Colonic mucosa (tissue), 4 donors: ENCODE measurements at regions not wholly inside any gene's neighbourhood (a gene's known extent, or its start where the extent isn't known, plus 50 kb on each side); places are given as distances from the start of the nearest gene placed in this dataset.

Source experiments
- DNase-seq: peaks from one replicate; pipeline ENCODE4 v3.0.0-alpha.2; 2020
- H3K27ac ChIP-seq: fragments of 200-600 bp; one replicate; pipeline ENCODE4 v1.8.0; 2021
- H3K27me3 ChIP-seq: fragments of 200-600 bp; one replicate; pipeline ENCODE4 v1.8.0; 2021
- H3K36me3 ChIP-seq: fragments of 200-600 bp; one replicate; pipeline ENCODE4 v1.8.0; 2021
- H3K4me1 ChIP-seq: fragments of 200-600 bp; one replicate; pipeline ENCODE4 v1.8.0; 2021; ENCODE audit warnings: mild to moderate bottlenecking
- H3K4me3 ChIP-seq: fragments of 200-600 bp; one replicate; pipeline ENCODE4 v1.8.0; 2021
- H3K9ac ChIP-seq, 2 donors: one replicate each; pipeline ENCODE4 v1.7.0; 2013; ENCODE audit warnings: control low read depth in 2 of 2, low read depth in 2 of 2, low read length in 2 of 2
- H3K9me3 ChIP-seq: fragments of 200-600 bp; one replicate; pipeline ENCODE4 v1.8.0; 2021
- CTCF ChIP-seq: fragments of 200-600 bp; IDR thresholded peaks from one replicate; pipeline ENCODE4 v1.8.0; 2022; ENCODE audit warnings: antibody characterized with exemption, mild to moderate bottlenecking
- intact Hi-C: fragments of 100-400 bp; cut with DNase I; formaldehyde crosslinking; loops from one replicate; pipeline ENCODE4 v1.14.1; 2022
- donor health status: healthy.
- donor health status: DM: no; HTN: no; CAD: no.
- donor health status: DM: no; HTN: no; CAD: no.

- H3K9ac ChIP-seq: no peak overlapping the region
- TF ChIP-seq CTCF: no peak
- DNase-seq: no peak
- no peaks in the 10 kb centered on the region for H3K9me3 ChIP-seq
- H3K27me3 ChIP-seq: no peaks in the 10 kb centered on the region
- no peaks in the 10 kb centered on the region for H3K4me1 ChIP-seq
- intact Hi-C loops: no loop called here
- no peak overlapping the region for H3K27ac ChIP-seq
- H3K36me3 ChIP-seq: no peaks in the 10 kb centered on the region
- H3K4me3 ChIP-seq: no peak overlapping the region
Observed at GRCh38 chr16:35431829-35432663, 1972.6 kb downstream of the TP53TG3F start.

GRCh38 chr16:35440875-35441274 lies 1981.5 kb downstream of the TP53TG3F start:
- Histone ChIP-seq H3K27ac (no peak overlapping the region), H3K27me3 (no peaks in the 10 kb centered on the region), H3K9ac (no peak overlapping the region), H3K36me3 (no peaks in the 10 kb centered on the region), H3K4me1 (no peaks in the 10 kb centered on the region), H3K4me3 (no peak overlapping the region), H3K9me3 (no peaks in the 10 kb centered on the region)
- no peak for DNase-seq
- intact Hi-C loops: no loop called here
- no peak for TF ChIP-seq CTCF

GRCh38 chr16:35447010-35447558 lies 1987.7 kb downstream of the TP53TG3F start:
- Histone ChIP-seq H3K9me3 (no peaks in the 10 kb centered on the region), H3K27me3 (no peaks in the 10 kb centered on the region), H3K9ac (no peak overlapping the region), H3K27ac (no peak overlapping the region), H3K36me3 (no peaks in the 10 kb centered on the region), H3K4me1 (no peaks in the 10 kb centered on the region), H3K4me3 (no peak overlapping the region)
- intact Hi-C loops: no loop called here
- no peak for DNase-seq
- no peak for TF ChIP-seq CTCF

GRCh38 chr16:35449663-35450062 lies 1990.3 kb downstream of the TP53TG3F start:
- TF ChIP-seq CTCF: no peak
- no peaks in the 10 kb centered on the region for H3K9me3 ChIP-seq
- intact Hi-C loops: no loop called here
- no peaks in the 10 kb centered on the region for H3K36me3 ChIP-seq
- no peak overlapping the region for H3K4me3 ChIP-seq
- DNase-seq: no peak
- no peaks in the 10 kb centered on the region for H3K4me1 ChIP-seq
- no peaks in the 10 kb centered on the region for H3K27me3 ChIP-seq
- no peak overlapping the region for H3K27ac ChIP-seq
- no peak overlapping the region for H3K9ac ChIP-seq

GRCh38 chr16:35450648-35451047 lies 1991.2 kb downstream of the TP53TG3F start:
- H3K4me1 ChIP-seq: no peaks in the 10 kb centered on the region
- TF ChIP-seq CTCF: no peak
- no peaks in the 10 kb centered on the region for H3K9me3 ChIP-seq
- H3K27ac ChIP-seq: no peak overlapping the region
- no peaks in the 10 kb centered on the region for H3K36me3 ChIP-seq
- no peak for DNase-seq
- H3K9ac ChIP-seq: no peak overlapping the region
- H3K4me3 ChIP-seq: no peak overlapping the region
- H3K27me3 ChIP-seq: no peaks in the 10 kb centered on the region
- intact Hi-C loops: no loop called here
